ENCODE measurements at regions not wholly inside any gene's neighbourhood (a gene's known extent, or its start where the extent isn't known, plus 50 kb on each side); places are given as distances from the start of the nearest gene placed in this dataset.

- Histone ChIP-seq H3K27ac (ENCODE audit: low read depth, low read length) (no peak overlapping the region), H2AFZ (ENCODE audit: low read depth, low read length, severe bottlenecking) (no peak overlapping the region), H3K4me2 (ENCODE audit: low read depth, low read length, poor library complexity, severe bottlenecking) (no peak overlapping the region), H3K4me3 (ENCODE audit: insufficient read depth, low read length, poor library complexity, severe bottlenecking) (no peak overlapping the region), H3K9me3 (ENCODE audit: insufficient read depth, low read length) (no peaks in the 10 kb centered on the region), H3K36me3 (ENCODE audit: low read length) (no peaks in the 10 kb centered on the region), H3K27me3 (ENCODE audit: low read length) (no peaks in the 10 kb centered on the region), H3K9me2 (replicated peaks; ENCODE audit: insufficient read depth, low read length) (no peaks in the 10 kb centered on the region), H3K79me2 (ENCODE audit: insufficient read depth, low read length) (no peaks in the 10 kb centered on the region), H4K20me1 (ENCODE audit: low read depth, low read length) (no peaks in the 10 kb centered on the region), H3F3A (ENCODE audit: insufficient read depth) (no peaks in the 10 kb centered on the region), H3K9ac (ENCODE audit: low read length) (no peak overlapping the region)
- TF ChIP-seq CTCF (IDR thresholded peaks at IDR 0.05; ENCODE audit: insufficient read depth, low read length, poor library complexity, severe bottlenecking) (no peak), EZH2phosphoT487 (conservative IDR thresholded peaks at IDR 0.05; ENCODE audit: low read length) (no peak)
Observed at GRCh38 chr18:41545091-41545888, 409.7 kb upstream of the PIK3C3 start.

GRCh38 chr18:41543815-41544214, 411.2 kb upstream of the PIK3C3 start:
- Histone ChIP-seq H3K27ac (ENCODE audit: low read depth, low read length) (no peak overlapping the region), H3K27me3 (ENCODE audit: low read length) (no peaks in the 10 kb centered on the region), H3F3A (ENCODE audit: insufficient read depth) (no peaks in the 10 kb centered on the region), H3K9me2 (replicated peaks; ENCODE audit: insufficient read depth, low read length) (no peaks in the 10 kb centered on the region), H3K4me2 (ENCODE audit: low read depth, low read length, poor library complexity, severe bottlenecking) (no peak overlapping the region), H4K20me1 (ENCODE audit: low read depth, low read length) (no peaks in the 10 kb centered on the region), H3K36me3 (ENCODE audit: low read length) (no peaks in the 10 kb centered on the region), H3K4me3 (ENCODE audit: insufficient read depth, low read length, poor library complexity, severe bottlenecking) (no peak overlapping the region), H3K9ac (ENCODE audit: low read length) (no peak overlapping the region), H2AFZ (ENCODE audit: low read depth, low read length, severe bottlenecking) (no peak overlapping the region), H3K9me3 (ENCODE audit: insufficient read depth, low read length) (no peaks in the 10 kb centered on the region), H3K79me2 (ENCODE audit: insufficient read depth, low read length) (no peaks in the 10 kb centered on the region)
- TF ChIP-seq EZH2phosphoT487 (conservative IDR thresholded peaks at IDR 0.05; ENCODE audit: low read length), result no peak
- no peak for TF ChIP-seq CTCF (IDR thresholded peaks at IDR 0.05; ENCODE audit: insufficient read depth, low read length, poor library complexity, severe bottlenecking)

GRCh38 chr18:41540237-41540871, 414.7 kb upstream of the PIK3C3 start:
- Histone ChIP-seq H3K27me3 (ENCODE audit: low read length) (no peaks in the 10 kb centered on the region), H3K36me3 (ENCODE audit: low read length) (no peaks in the 10 kb centered on the region), H3K4me3 (ENCODE audit: insufficient read depth, low read length, poor library complexity, severe bottlenecking) (no peak overlapping the region), H3K79me2 (ENCODE audit: insufficient read depth, low read length) (no peaks in the 10 kb centered on the region), H3K9me2 (replicated peaks; ENCODE audit: insufficient read depth, low read length) (no peaks in the 10 kb centered on the region), H2AFZ (ENCODE audit: low read depth, low read length, severe bottlenecking) (no peak overlapping the region), H3K9me3 (ENCODE audit: insufficient read depth, low read length) (no peaks in the 10 kb centered on the region), H3K27ac (ENCODE audit: low read depth, low read length) (no peak overlapping the region), H3K4me2 (ENCODE audit: low read depth, low read length, poor library complexity, severe bottlenecking) (no peak overlapping the region), H3F3A (ENCODE audit: insufficient read depth) (no peaks in the 10 kb centered on the region), H4K20me1 (ENCODE audit: low read depth, low read length) (no peaks in the 10 kb centered on the region), H3K9ac (ENCODE audit: low read length) (no peak overlapping the region)
- TF ChIP-seq EZH2phosphoT487 (conservative IDR thresholded peaks at IDR 0.05; ENCODE audit: low read length), result no peak

GRCh38 chr18:41538751-41539150, 416.3 kb upstream of the PIK3C3 start:
- Histone ChIP-seq H3K4me3 (ENCODE audit: insufficient read depth, low read length, poor library complexity, severe bottlenecking) (no peak overlapping the region), H2AFZ (ENCODE audit: low read depth, low read length, severe bottlenecking) (no peak overlapping the region), H3K27me3 (ENCODE audit: low read length) (no peaks in the 10 kb centered on the region), H3K27ac (ENCODE audit: low read depth, low read length) (no peak overlapping the region), H3K9ac (ENCODE audit: low read length) (no peak overlapping the region), H3K79me2 (ENCODE audit: insufficient read depth, low read length) (no peaks in the 10 kb centered on the region), H3K9me2 (replicated peaks; ENCODE audit: insufficient read depth, low read length) (no peaks in the 10 kb centered on the region), H4K20me1 (ENCODE audit: low read depth, low read length) (no peaks in the 10 kb centered on the region), H3K36me3 (ENCODE audit: low read length) (no peaks in the 10 kb centered on the region), H3K4me2 (ENCODE audit: low read depth, low read length, poor library complexity, severe bottlenecking) (no peak overlapping the region), H3F3A (ENCODE audit: insufficient read depth) (no peaks in the 10 kb centered on the region), H3K9me3 (ENCODE audit: insufficient read depth, low read length) (no peaks in the 10 kb centered on the region)
- no peak for TF ChIP-seq EZH2phosphoT487 (conservative IDR thresholded peaks at IDR 0.05; ENCODE audit: low read length)
- no peak for TF ChIP-seq CTCF (IDR thresholded peaks at IDR 0.05; ENCODE audit: insufficient read depth, low read length, poor library complexity, severe bottlenecking)

Measured in SU-DHL-6 (cell line).